Mucosa of stomach (tissue), 1 donor: ENCODE measurements at regions not wholly inside any gene's neighbourhood (a gene's known extent, or its start where the extent isn't known, plus 50 kb on each side); places are given as distances from the start of the nearest gene placed in this dataset.

Source experiments
- H3K27me3 ChIP-seq: one replicate; pipeline ENCODE4 v1.7.0; 2013; ENCODE audit warnings: mild to moderate bottlenecking, low read length; ENCODE audit not compliant: control insufficient read depth, insufficient read depth
- H3K36me3 ChIP-seq: one replicate; pipeline ENCODE4 v1.7.0; 2013; ENCODE audit warnings: low read length; ENCODE audit not compliant: control insufficient read depth, insufficient read depth
- H3K4me1 ChIP-seq: one replicate; pipeline ENCODE4 v1.7.0; 2013; ENCODE audit warnings: mild to moderate bottlenecking, low read length; ENCODE audit not compliant: control insufficient read depth, insufficient read depth
- H3K4me3 ChIP-seq: one replicate; pipeline ENCODE4 v1.7.0; 2013; ENCODE audit warnings: low read length
- H3K9ac ChIP-seq: one replicate; pipeline ENCODE4 v1.7.0; 2013; ENCODE audit warnings: mild to moderate bottlenecking, low read length, moderate library complexity
- H3K9me3 ChIP-seq: one replicate; pipeline ENCODE4 v1.7.0; 2013; ENCODE audit warnings: mild to moderate bottlenecking, low read length, moderate library complexity; ENCODE audit not compliant: control insufficient read depth
- donor health status: Pancreatic carcinoma.

DNA sequence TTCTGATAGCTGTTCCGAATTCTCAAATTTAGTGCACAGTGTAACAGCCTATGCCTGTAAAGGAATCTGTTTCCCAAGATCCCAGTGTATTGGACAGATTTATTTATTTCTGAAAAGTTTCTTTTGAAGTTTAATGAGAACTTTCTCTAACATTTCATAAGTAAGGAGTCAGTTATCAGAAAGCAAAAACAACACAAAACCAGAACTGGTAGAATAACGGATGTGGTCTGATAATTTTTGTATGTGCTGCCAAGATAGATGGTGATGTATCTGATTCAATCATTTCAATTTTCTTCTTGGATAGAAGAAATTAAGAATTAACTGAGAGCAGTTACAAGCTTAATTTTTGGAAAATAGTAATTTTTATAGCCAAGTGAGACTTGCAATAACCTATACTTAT, 374.3 kb downstream of the SOCS6 start:
- no peak overlapping the region for H3K9ac ChIP-seq
- no peaks in the 10 kb centered on the region for H3K27me3 ChIP-seq
- no peaks in the 10 kb centered on the region for H3K4me1 ChIP-seq
- H3K9me3 ChIP-seq: no peaks in the 10 kb centered on the region
- H3K36me3 ChIP-seq: no peaks in the 10 kb centered on the region
- H3K4me3 ChIP-seq: no peak overlapping the region

DNA sequence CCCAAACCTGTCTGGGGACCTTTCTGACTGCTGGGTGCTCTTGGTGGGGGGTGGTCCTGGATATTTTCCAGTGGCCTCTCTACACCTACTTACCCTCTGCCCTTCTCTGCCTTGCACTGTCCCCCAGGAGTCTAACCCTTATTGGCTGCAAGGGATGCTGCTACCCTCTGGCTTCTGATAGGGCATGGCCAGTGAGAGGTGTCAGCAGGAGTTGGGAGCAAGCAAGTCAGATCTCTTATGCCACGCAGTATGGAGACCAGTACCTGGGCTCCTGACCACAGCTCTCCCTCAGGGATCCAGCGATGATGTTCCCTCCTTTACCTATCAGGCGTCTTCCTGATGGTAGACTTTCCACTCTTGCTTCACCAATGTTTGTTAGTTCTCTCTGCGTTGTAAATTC, 373.7 kb downstream of the SOCS6 start:
- Histone ChIP-seq H3K27me3 (no peaks in the 10 kb centered on the region), H3K9me3 (no peaks in the 10 kb centered on the region), H3K4me3 (no peak overlapping the region), H3K4me1 (no peaks in the 10 kb centered on the region), H3K9ac (no peak overlapping the region), H3K36me3 (no peaks in the 10 kb centered on the region)

DNA sequence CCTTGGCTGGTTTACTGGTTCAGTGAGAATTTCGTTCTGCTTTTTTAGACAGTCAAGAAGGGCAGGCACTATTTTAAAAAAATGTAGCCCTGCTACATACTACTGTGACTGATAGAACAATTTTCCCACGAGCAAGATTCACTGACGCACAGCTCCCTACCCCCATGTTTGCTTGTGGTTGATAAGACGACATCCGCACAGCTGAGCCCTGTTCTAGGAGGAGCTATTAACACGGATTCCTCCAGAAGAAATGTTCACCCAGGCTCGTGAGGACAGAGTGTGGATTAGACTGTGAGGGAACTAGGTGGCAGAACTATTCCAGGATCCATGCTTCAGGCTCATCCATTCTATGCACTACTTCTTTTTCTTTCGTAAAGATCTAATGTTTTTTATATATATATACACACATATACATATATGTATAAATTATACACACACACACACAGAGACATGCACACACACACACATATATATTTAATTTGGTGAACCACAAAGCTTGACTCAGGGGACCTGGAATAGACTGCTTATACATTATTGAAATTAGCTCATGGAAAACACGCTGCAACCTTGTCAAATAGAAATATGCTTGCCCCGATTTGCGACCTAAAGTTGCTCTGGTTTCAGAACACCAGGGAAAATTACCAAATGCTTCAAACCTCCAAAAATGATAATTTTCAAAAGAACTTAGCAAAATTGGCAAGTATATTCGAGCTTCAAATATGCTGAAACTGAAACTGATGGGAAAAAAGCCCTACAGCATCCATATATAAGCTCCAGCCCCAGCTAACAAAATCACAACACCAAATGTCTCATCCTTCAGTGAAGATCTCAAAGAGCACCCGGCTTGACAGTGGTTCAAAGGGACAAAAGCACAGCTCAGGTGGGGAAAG, 370.4 kb downstream of the SOCS6 start:
- Histone ChIP-seq H3K9me3 (no peaks in the 10 kb centered on the region), H3K27me3 (no peaks in the 10 kb centered on the region), H3K36me3 (no peaks in the 10 kb centered on the region), H3K9ac (no peak overlapping the region), H3K4me1 (no peaks in the 10 kb centered on the region), H3K4me3 (no peak overlapping the region)

GRCh38 chr18:70653671-70654070, 364.8 kb downstream of the SOCS6 start:
- Histone ChIP-seq H3K27me3 (no peaks in the 10 kb centered on the region), H3K9ac (no peak overlapping the region), H3K9me3 (no peaks in the 10 kb centered on the region), H3K4me3 (no peak overlapping the region), H3K4me1 (no peaks in the 10 kb centered on the region), H3K36me3 (no peaks in the 10 kb centered on the region)

DNA sequence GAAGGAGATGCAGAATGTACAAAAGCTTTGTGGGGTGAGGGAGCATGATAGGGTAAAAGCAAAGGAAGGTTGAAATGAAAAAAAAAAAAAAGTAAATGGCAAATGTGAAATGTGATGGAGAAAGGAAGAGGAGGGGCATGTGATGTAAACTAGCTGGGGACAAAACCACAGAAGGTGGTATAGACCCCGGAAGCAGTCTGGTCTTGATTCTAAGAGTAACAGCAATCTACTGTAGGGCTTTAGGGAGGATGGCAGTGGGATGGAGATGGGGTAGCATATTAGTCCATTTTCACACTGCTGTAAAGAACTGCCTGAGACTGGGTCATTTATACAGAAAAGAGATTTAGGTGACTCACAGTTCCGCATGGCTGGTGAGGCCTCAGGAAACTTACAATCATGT, 362.0 kb downstream of the SOCS6 start:
- Histone ChIP-seq H3K9ac (no peak overlapping the region), H3K4me1 (no peaks in the 10 kb centered on the region), H3K27me3 (no peaks in the 10 kb centered on the region), H3K9me3 (no peaks in the 10 kb centered on the region), H3K36me3 (no peaks in the 10 kb centered on the region), H3K4me3 (no peak overlapping the region)

- Histone ChIP-seq H3K4me1 (no peaks in the 10 kb centered on the region), H3K36me3 (no peaks in the 10 kb centered on the region), H3K27me3 (no peaks in the 10 kb centered on the region), H3K4me3 (no peak overlapping the region), H3K9me3 (no peaks in the 10 kb centered on the region), H3K9ac (no peak overlapping the region)
These were observed 360.8 kb downstream of the SOCS6 start for GRCh38 chr18:70649683-70650082.

DNA sequence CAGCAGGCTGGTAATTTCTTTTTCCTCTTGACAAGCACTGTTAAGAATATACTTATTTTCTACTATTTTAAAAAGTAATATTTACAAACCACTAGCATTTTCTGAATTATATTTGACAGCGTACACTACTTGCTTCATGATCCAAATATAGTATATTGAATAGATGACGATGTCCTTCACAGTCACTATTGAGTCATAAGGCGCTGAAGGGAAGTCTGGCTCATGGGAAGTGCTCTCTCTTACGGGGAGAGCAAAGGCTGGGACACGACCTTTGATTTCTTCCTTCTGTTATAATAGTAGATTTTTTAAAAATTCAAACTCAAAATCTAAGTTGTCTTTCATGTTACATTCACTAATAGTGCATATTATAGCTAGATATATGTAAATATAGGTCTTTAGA, 357.1 kb downstream of the SOCS6 start:
- H3K4me3 ChIP-seq: no peak overlapping the region
- H3K27me3 ChIP-seq: no peaks in the 10 kb centered on the region
- no peak overlapping the region for H3K9ac ChIP-seq
- H3K4me1 ChIP-seq: no peaks in the 10 kb centered on the region
- no peaks in the 10 kb centered on the region for H3K9me3 ChIP-seq
- no peaks in the 10 kb centered on the region for H3K36me3 ChIP-seq

DNA sequence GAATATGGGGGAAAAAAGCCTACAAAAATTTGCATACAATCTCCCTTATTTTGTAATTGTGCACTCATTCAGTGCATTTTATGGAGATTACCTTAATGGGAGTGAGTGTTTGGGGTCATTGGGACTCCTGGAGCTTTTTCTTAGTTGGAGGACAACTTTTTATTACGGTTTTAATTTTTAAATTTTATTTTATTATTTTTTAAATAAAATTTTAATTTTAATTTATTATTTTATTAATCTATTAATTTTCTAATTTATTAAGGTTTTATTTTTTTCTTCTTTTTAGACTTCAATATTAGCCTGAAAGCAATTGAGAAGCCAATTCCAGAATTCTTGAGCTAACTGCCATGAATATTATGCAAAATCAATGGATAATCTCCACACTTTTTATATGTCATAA, 355.0 kb downstream of the SOCS6 start:
- H3K36me3 ChIP-seq: no peaks in the 10 kb centered on the region
- H3K9ac ChIP-seq: no peak overlapping the region
- no peaks in the 10 kb centered on the region for H3K27me3 ChIP-seq
- no peaks in the 10 kb centered on the region for H3K9me3 ChIP-seq
- no peaks in the 10 kb centered on the region for H3K4me1 ChIP-seq
- no peak overlapping the region for H3K4me3 ChIP-seq

- Histone ChIP-seq H3K4me3 (no peak overlapping the region), H3K9me3 (no peaks in the 10 kb centered on the region), H3K36me3 (no peaks in the 10 kb centered on the region), H3K4me1 (no peaks in the 10 kb centered on the region), H3K9ac (no peak overlapping the region), H3K27me3 (no peaks in the 10 kb centered on the region)
These were observed 352.4 kb downstream of the SOCS6 start for GRCh38 chr18:70641156-70641775.

- no peaks in the 10 kb centered on the region for H3K9me3 ChIP-seq
- H3K27me3 ChIP-seq: no peaks in the 10 kb centered on the region
These were observed 351.6 kb downstream of the SOCS6 start for GRCh38 chr18:70640336-70640887.

DNA sequence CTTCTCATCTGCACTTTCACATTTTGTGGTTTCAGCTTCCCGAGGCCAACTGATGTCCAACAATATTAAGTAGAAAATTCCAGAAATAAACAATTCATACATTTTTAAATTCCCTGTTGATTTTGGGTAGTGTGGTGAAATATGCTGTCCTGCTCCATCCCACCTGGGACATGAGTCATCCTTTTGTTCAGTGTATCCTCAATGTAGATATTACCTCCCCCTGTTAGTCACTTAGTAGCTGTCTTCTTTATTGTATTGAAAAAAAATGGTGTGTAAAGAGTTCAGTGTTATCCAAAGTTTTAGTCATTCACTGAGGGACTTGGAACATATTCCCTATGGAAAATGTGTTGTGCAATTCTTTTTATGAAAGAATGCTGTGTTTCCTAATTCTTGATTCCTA, 348.1 kb downstream of the SOCS6 start:
- no peak overlapping the region for H3K9ac ChIP-seq
- H3K27me3 ChIP-seq: no peaks in the 10 kb centered on the region
- H3K4me3 ChIP-seq: no peak overlapping the region
- no peaks in the 10 kb centered on the region for H3K4me1 ChIP-seq
- H3K9me3 ChIP-seq: no peaks in the 10 kb centered on the region
- H3K36me3 ChIP-seq: no peaks in the 10 kb centered on the region

More at GRCh38 chr18:70640336-70640887, 351.6 kb downstream of the SOCS6 start:
- Histone ChIP-seq H3K4me3 (no peak overlapping the region), H3K9ac (no peak overlapping the region), H3K36me3 (no peaks in the 10 kb centered on the region), H3K4me1 (no peaks in the 10 kb centered on the region)

GRCh38 chr18:70634576-70635147, 345.8 kb downstream of the SOCS6 start:
- Histone ChIP-seq H3K36me3 (no peaks in the 10 kb centered on the region), H3K27me3 (no peaks in the 10 kb centered on the region), H3K4me3 (no peak overlapping the region), H3K4me1 (no peaks in the 10 kb centered on the region), H3K9me3 (no peaks in the 10 kb centered on the region), H3K9ac (no peak overlapping the region)
